Keratinocyte (primary cell): ENCODE measurements at regions not wholly inside any gene's neighbourhood (a gene's known extent, or its start where the extent isn't known, plus 50 kb on each side); places are given as distances from the start of the nearest gene placed in this dataset.

Experiments
- DNase-seq: peaks from one replicate; pipeline ENCODE4 v3.0.0-alpha.2; 2011; ENCODE audit warnings: low read depth, missing footprints, low spot score
- FAIRE-seq: peaks from 2 replicates; lab custom pipeline; 2011; peaks lifted over from hg19 to GRCh38; lab: Jason Lieb, UNC
- H2AFZ ChIP-seq: 2 replicates; pipeline ENCODE4 v1.6.0; 2012; ENCODE audit warnings: low read length, control low read depth, inconsistent platforms; ENCODE audit not compliant: control insufficient read depth
- H3K27ac ChIP-seq: 2 replicates; pipeline ENCODE4 v1.5.1; 2011; ENCODE audit warnings: low read length; ENCODE audit not compliant: control insufficient read depth, insufficient read depth
- H3K27me3 ChIP-seq: 3 replicates; pipeline ENCODE4 v1.6.0; 2011; ENCODE audit warnings: low read length; ENCODE audit not compliant: control insufficient read depth, insufficient read depth; ENCODE audit errors: extremely low read depth
- H3K36me3 ChIP-seq, 2 experiments: 2 replicates in 1 of 2; 3 replicates in 1 of 2; pipeline ENCODE4 v1.5.1; 2011; ENCODE audit warnings: low read length in 2 of 2, mild to moderate bottlenecking in 1 of 2; ENCODE audit not compliant: control insufficient read depth in 2 of 2, insufficient read depth in 2 of 2; ENCODE audit errors: extremely low read depth in 1 of 2
- H3K4me1 ChIP-seq: 3 replicates; pipeline ENCODE4 v1.5.1; 2011; ENCODE audit warnings: low read length; ENCODE audit not compliant: control insufficient read depth, insufficient read depth; ENCODE audit errors: extremely low read depth
- H3K4me2 ChIP-seq: 3 replicates; pipeline ENCODE4 v1.6.0; 2011; ENCODE audit warnings: low read depth, low read length; ENCODE audit not compliant: control insufficient read depth, insufficient read depth; ENCODE audit errors: extremely low read depth
- H3K4me3 ChIP-seq, 3 experiments: fragments of 200-600 bp in 1 of 3; sonication (generic) in 1 of 3; 2 replicates in 2 of 3; 3 replicates in 1 of 3; pipeline ENCODE4 v1.5.1; 2011 to 2016; ENCODE audit warnings: low read length in 3 of 3, mild to moderate bottlenecking in 3 of 3, control low read depth in 2 of 3, inconsistent platforms in 1 of 3, low read depth in 1 of 3, mixed read lengths in 1 of 3, mixed run types in 1 of 3, moderate library complexity in 1 of 3; ENCODE audit not compliant: control insufficient read depth in 2 of 3, insufficient read depth in 2 of 3; ENCODE audit errors: extremely low read depth in 1 of 3
- H3K79me2 ChIP-seq: 2 replicates; pipeline ENCODE4 v1.6.0; 2012; ENCODE audit warnings: low read length; ENCODE audit not compliant: control insufficient read depth, insufficient read depth
- H3K9ac ChIP-seq: 3 replicates; pipeline ENCODE4 v1.6.0; 2011; ENCODE audit warnings: low read length; ENCODE audit not compliant: control insufficient read depth, insufficient read depth; ENCODE audit errors: extremely low read depth
- H3K9me1 ChIP-seq: 3 replicates; pipeline ENCODE4 v1.6.0; 2011; ENCODE audit warnings: low read length; ENCODE audit not compliant: control insufficient read depth, insufficient read depth; ENCODE audit errors: extremely low read depth
- H3K9me3 ChIP-seq: 2 replicates; pipeline ENCODE4 v1.5.1; 2012; ENCODE audit warnings: low read depth, low read length; ENCODE audit not compliant: control insufficient read depth
- H4K20me1 ChIP-seq: 3 replicates; pipeline ENCODE4 v1.6.0; 2011; ENCODE audit warnings: low read length; ENCODE audit not compliant: control insufficient read depth, insufficient read depth; ENCODE audit errors: extremely low read depth
- EZH2 ChIP-seq: IDR thresholded peaks from one replicate; pipeline ENCODE4 v1.6.1; 2012; ENCODE audit warnings: inconsistent platforms, mild to moderate bottlenecking, low read length, moderate library complexity
- dilution Hi-C: fragments of 300-500 bp; cut with MboI; formaldehyde crosslinking; loops from one replicate; pipeline ENCODE4 v1.7.0; 2020; ENCODE audit warnings: low sequenced_read_pairs; ENCODE audit not compliant: extremely low pct_ligation_motif_present
- TF ChIP-seq, protein P1 (sequence below), 3 experiments: IDR thresholded peaks in 1 of 3; conservative IDR thresholded peaks in 1 of 3; optimal IDR thresholded peaks in 1 of 3; 2 replicates in 2 of 3; 3 replicates in 1 of 3; pipeline versions ENCODE3 to v1.5.1; 2011; ENCODE audit warnings: low read length in 3 of 3, mild to moderate bottlenecking in 3 of 3, moderate library complexity in 2 of 3, control low read depth in 1 of 3, inconsistent platforms in 1 of 3; ENCODE audit not compliant: insufficient read depth in 2 of 3; ENCODE audit errors: extremely low read depth in 1 of 3

- no peak overlapping the region for H3K9ac ChIP-seq
- no peaks in the 10 kb centered on the region for H3K9me1 ChIP-seq
- dilution Hi-C loops = no loop called here
- H3K27ac ChIP-seq = no peak overlapping the region
- H4K20me1 ChIP-seq = no peaks in the 10 kb centered on the region
- H3K4me3 ChIP-seq = no peak overlapping the region
- H3K27me3 ChIP-seq = peaks cover under 1% of the 10 kb centered on the region
- H3K36me3 ChIP-seq = no peaks in the 10 kb centered on the region
- H3K4me1 ChIP-seq = no peaks in the 10 kb centered on the region
- TF ChIP-seq, protein P1, sequence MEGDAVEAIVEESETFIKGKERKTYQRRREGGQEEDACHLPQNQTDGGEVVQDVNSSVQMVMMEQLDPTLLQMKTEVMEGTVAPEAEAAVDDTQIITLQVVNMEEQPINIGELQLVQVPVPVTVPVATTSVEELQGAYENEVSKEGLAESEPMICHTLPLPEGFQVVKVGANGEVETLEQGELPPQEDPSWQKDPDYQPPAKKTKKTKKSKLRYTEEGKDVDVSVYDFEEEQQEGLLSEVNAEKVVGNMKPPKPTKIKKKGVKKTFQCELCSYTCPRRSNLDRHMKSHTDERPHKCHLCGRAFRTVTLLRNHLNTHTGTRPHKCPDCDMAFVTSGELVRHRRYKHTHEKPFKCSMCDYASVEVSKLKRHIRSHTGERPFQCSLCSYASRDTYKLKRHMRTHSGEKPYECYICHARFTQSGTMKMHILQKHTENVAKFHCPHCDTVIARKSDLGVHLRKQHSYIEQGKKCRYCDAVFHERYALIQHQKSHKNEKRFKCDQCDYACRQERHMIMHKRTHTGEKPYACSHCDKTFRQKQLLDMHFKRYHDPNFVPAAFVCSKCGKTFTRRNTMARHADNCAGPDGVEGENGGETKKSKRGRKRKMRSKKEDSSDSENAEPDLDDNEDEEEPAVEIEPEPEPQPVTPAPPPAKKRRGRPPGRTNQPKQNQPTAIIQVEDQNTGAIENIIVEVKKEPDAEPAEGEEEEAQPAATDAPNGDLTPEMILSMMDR (optimal IDR thresholded peaks at IDR 0.05 in 1 of 3, IDR thresholded peaks at IDR 0.05 in 1 of 3, conservative IDR thresholded peaks at IDR 0.05 in 1 of 3; ENCODE audit: extremely low read depth in 1 of 3, insufficient read depth in 2 of 3, low read length in 3 of 3) = no peak
- no peak for TF ChIP-seq EZH2
- no peak for DNase-seq
- H3K79me2 ChIP-seq = no peaks in the 10 kb centered on the region
- H3K4me2 ChIP-seq = no peak overlapping the region
- H2AFZ ChIP-seq = no peak overlapping the region
- H3K9me3 ChIP-seq = no peaks in the 10 kb centered on the region
- no peak for FAIRE-seq
These were observed 192.3 kb upstream of the ZMIZ1 start for GRCh38 chr10:78876449-78876848.

GRCh38 chr10:78879621-78880020 is 189.1 kb upstream of the ZMIZ1 start:
- H3K4me3 ChIP-seq = no peak overlapping the region
- no peaks in the 10 kb centered on the region for H3K36me3 ChIP-seq
- no peaks in the 10 kb centered on the region for H3K9me1 ChIP-seq
- H2AFZ ChIP-seq = no peak overlapping the region
- no peaks in the 10 kb centered on the region for H3K79me2 ChIP-seq
- H3K27me3 ChIP-seq = no peaks in the 10 kb centered on the region
- DNase-seq (no peak), FAIRE-seq (no peak)
- TF ChIP-seq, protein P1 (optimal IDR thresholded peaks at IDR 0.05 in 1 of 3, IDR thresholded peaks at IDR 0.05 in 1 of 3, conservative IDR thresholded peaks at IDR 0.05 in 1 of 3; ENCODE audit: extremely low read depth in 1 of 3, insufficient read depth in 2 of 3, low read length in 3 of 3) = no peak
- TF ChIP-seq EZH2 = no peak
- H3K9me3 ChIP-seq = no peaks in the 10 kb centered on the region
- H3K4me1 ChIP-seq = no peaks in the 10 kb centered on the region
- H3K27ac ChIP-seq = no peak overlapping the region
- no peaks in the 10 kb centered on the region for H4K20me1 ChIP-seq
- no peak overlapping the region for H3K9ac ChIP-seq
- dilution Hi-C loops = no loop called here
- H3K4me2 ChIP-seq = no peak overlapping the region
